ENCODE measurements at regions not wholly inside any gene's neighbourhood (a gene's known extent, or its start where the extent isn't known, plus 50 kb on each side); places are given as distances from the start of the nearest gene placed in this dataset.
A peak's percentile ranks its signal among the peaks of the same experiment; 100 is the strongest.

DNA sequence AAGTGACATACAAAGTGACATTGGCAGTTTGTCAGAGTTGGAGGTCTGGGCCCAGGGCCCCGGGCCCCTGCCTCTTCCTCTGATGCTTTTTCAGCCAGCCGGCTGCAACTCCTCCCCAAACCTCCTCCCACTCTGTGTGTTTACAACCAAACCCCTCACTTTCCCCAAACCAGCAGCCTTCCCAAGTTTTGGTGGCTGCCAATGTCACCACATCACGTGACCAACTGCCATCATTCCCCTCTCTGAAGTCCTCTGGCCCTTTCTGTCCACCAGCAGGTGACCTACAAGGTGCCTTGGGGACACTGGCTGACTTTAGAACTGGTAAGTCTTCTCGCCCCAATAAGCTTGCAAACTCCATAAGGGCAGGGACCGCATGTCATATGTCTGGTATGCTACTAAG is 357.7 kb downstream of the BCOR start:
- H3K36me3 ChIP-seq (ENCODE audit: control insufficient read depth, insufficient read depth, low read length), result no peaks in the 10 kb centered on the region
- H3K4me3 ChIP-seq (ENCODE audit: low read length), result no peak overlapping the region
- H3K9me3 ChIP-seq (ENCODE audit: control insufficient read depth, low read depth, low read length), result no peaks in the 10 kb centered on the region
- no peak for DNase-seq
- no CpG with 5 or more reads among the region's 5 CpGs for WGBS (ENCODE audit: insufficient coverage, low lambda C conversion rate)
- H3K27me3 ChIP-seq (ENCODE audit: control insufficient read depth, insufficient read depth, low read length), result no peaks in the 10 kb centered on the region
- peaks cover 5% of the 10 kb centered on the region for H3K4me1 ChIP-seq (ENCODE audit: control insufficient read depth, insufficient read depth, low read length)
- no peak overlapping the region for H3K27ac ChIP-seq (ENCODE audit: low read length)

GRCh38 chrX:39741904-39742303 is 355.9 kb downstream of the BCOR start:
- Histone ChIP-seq H3K27ac (ENCODE audit: low read length) (no peak overlapping the region), H3K36me3 (ENCODE audit: control insufficient read depth, insufficient read depth, low read length) (no peaks in the 10 kb centered on the region), H3K4me1 (ENCODE audit: control insufficient read depth, insufficient read depth, low read length) (peaks cover 16% of the 10 kb centered on the region), H3K27me3 (ENCODE audit: control insufficient read depth, insufficient read depth, low read length) (no peaks in the 10 kb centered on the region), H3K4me3 (ENCODE audit: low read length) (no peak overlapping the region), H3K9me3 (ENCODE audit: control insufficient read depth, low read depth, low read length) (no peaks in the 10 kb centered on the region)
- DNase-seq, result no peak
- WGBS (ENCODE audit: insufficient coverage, low lambda C conversion rate), result no CpG with 5 or more reads among the region's 3 CpGs

DNA sequence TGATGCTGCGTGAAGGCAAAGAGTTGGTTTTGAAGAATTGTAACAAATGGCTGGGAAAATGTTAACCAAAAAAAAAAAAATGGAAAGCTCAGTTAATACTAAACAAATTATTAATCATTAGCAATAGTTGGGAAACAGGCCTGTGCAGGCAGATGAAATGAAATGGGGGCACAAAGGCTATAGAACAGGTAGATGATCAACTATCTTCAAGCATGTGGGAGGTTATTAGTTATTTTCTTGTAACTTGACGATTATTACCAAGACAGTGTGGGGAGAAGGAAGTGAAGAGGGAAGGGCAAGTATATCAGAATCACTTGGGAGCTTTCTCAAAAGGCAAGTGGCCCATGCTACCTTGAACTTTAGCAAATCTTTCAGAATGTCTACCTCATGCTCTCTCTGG is 351.9 kb downstream of the BCOR start:
- no peaks in the 10 kb centered on the region for H3K27me3 ChIP-seq (ENCODE audit: control insufficient read depth, insufficient read depth, low read length)
- no peak overlapping the region for H3K4me3 ChIP-seq (ENCODE audit: low read length)
- H3K36me3 ChIP-seq (ENCODE audit: control insufficient read depth, insufficient read depth, low read length), result no peaks in the 10 kb centered on the region
- no peaks in the 10 kb centered on the region for H3K9me3 ChIP-seq (ENCODE audit: control insufficient read depth, low read depth, low read length)
- H3K27ac ChIP-seq (ENCODE audit: low read length), result peak overlapping the region; percentile 53
- no CpG with 5 or more reads among the region's 2 CpGs for WGBS (ENCODE audit: insufficient coverage, low lambda C conversion rate)
- H3K4me1 ChIP-seq (ENCODE audit: control insufficient read depth, insufficient read depth, low read length), result peaks cover 16% of the 10 kb centered on the region
- DNase-seq, result peak in 1 of 2 donors; percentile 65

DNA sequence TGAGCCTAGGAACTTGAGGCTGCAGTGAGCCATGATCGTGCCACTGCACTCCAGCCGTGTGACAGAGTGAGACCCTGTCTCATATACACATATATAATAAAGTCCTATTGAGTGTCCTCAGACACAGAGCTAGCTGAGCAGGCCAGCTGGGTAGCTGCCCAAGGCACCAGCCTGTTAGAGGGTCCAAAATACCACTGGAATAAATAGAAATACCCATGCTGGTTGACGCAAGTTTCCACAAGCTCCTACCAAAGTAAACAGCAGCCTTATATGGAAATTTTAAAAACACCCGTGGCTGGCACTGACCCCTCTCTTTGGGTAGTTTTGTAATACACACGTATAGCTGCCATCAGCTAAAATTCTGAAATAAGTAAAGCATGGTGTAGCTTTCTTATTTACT is 348.6 kb downstream of the BCOR start:
- no peaks in the 10 kb centered on the region for H3K9me3 ChIP-seq (ENCODE audit: control insufficient read depth, low read depth, low read length)
- H3K27me3 ChIP-seq (ENCODE audit: control insufficient read depth, insufficient read depth, low read length), result no peaks in the 10 kb centered on the region
- no peak overlapping the region for H3K27ac ChIP-seq (ENCODE audit: low read length)
- peaks cover 19% of the 10 kb centered on the region for H3K4me1 ChIP-seq (ENCODE audit: control insufficient read depth, insufficient read depth, low read length)
- no peaks in the 10 kb centered on the region for H3K36me3 ChIP-seq (ENCODE audit: control insufficient read depth, insufficient read depth, low read length)
- WGBS (ENCODE audit: insufficient coverage, low lambda C conversion rate), result no CpG with 5 or more reads among the region's 5 CpGs
- H3K4me3 ChIP-seq (ENCODE audit: low read length), result no peak overlapping the region
- DNase-seq, result no peak

- DNase-seq, result no peak
- WGBS (ENCODE audit: insufficient coverage, low lambda C conversion rate), result no CpG with 5 or more reads among the region's 5 CpGs
- no peaks in the 10 kb centered on the region for H3K9me3 ChIP-seq (ENCODE audit: control insufficient read depth, low read depth, low read length)
- H3K4me3 ChIP-seq (ENCODE audit: low read length), result no peak overlapping the region
- H3K4me1 ChIP-seq (ENCODE audit: control insufficient read depth, insufficient read depth, low read length), result peaks cover 15% of the 10 kb centered on the region
- no peaks in the 10 kb centered on the region for H3K27me3 ChIP-seq (ENCODE audit: control insufficient read depth, insufficient read depth, low read length)
- no peak overlapping the region for H3K27ac ChIP-seq (ENCODE audit: low read length)
- no peaks in the 10 kb centered on the region for H3K36me3 ChIP-seq (ENCODE audit: control insufficient read depth, insufficient read depth, low read length)
Measured at GRCh38 chrX:39749728-39750127, 348.0 kb downstream of the BCOR start.

GRCh38 chrX:39750256-39750790 is 347.4 kb downstream of the BCOR start:
- no peak overlapping the region for H3K27ac ChIP-seq (ENCODE audit: low read length)
- no peaks in the 10 kb centered on the region for H3K9me3 ChIP-seq (ENCODE audit: control insufficient read depth, low read depth, low read length)
- H3K36me3 ChIP-seq (ENCODE audit: control insufficient read depth, insufficient read depth, low read length), result no peaks in the 10 kb centered on the region
- H3K4me1 ChIP-seq (ENCODE audit: control insufficient read depth, insufficient read depth, low read length), result peaks cover 14% of the 10 kb centered on the region
- no peaks in the 10 kb centered on the region for H3K27me3 ChIP-seq (ENCODE audit: control insufficient read depth, insufficient read depth, low read length)
- H3K4me3 ChIP-seq (ENCODE audit: low read length), result no peak overlapping the region
- DNase-seq, result no peak
- no CpG with 5 or more reads among the region's 6 CpGs for WGBS (ENCODE audit: insufficient coverage, low lambda C conversion rate)

- Histone ChIP-seq H3K27ac (ENCODE audit: low read length) (no peak overlapping the region), H3K27me3 (ENCODE audit: control insufficient read depth, insufficient read depth, low read length) (no peaks in the 10 kb centered on the region), H3K4me3 (ENCODE audit: low read length) (no peak overlapping the region), H3K4me1 (ENCODE audit: control insufficient read depth, insufficient read depth, low read length) (peaks cover 10% of the 10 kb centered on the region), H3K9me3 (ENCODE audit: control insufficient read depth, low read depth, low read length) (no peaks in the 10 kb centered on the region), H3K36me3 (ENCODE audit: control insufficient read depth, insufficient read depth, low read length) (no peaks in the 10 kb centered on the region)
- no peak for DNase-seq
- WGBS (ENCODE audit: insufficient coverage, low lambda C conversion rate), result no CpG with 5 or more reads among the region's 6 CpGs
Measured at GRCh38 chrX:39750848-39751247, 346.9 kb downstream of the BCOR start.

DNA sequence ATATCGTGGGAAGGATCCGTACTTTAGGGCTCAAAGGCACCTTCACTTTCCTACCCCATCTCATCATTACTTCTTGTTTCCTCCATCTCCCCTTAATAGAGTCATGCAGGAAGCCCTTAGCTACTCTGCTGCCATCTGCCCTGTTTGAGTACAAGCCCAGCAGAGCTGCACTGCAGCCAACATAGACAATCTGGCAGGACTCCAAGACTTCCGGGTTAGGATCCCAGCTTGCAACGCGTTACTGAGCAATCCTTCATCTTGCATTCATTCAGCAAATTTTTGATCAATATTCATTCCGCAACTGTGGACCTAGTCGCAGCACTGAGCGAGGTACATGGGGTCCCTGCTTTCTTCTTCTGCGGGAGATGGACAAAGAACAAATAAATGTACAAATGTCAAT is 344.9 kb downstream of the BCOR start:
- DNase-seq, result no peak

DNA sequence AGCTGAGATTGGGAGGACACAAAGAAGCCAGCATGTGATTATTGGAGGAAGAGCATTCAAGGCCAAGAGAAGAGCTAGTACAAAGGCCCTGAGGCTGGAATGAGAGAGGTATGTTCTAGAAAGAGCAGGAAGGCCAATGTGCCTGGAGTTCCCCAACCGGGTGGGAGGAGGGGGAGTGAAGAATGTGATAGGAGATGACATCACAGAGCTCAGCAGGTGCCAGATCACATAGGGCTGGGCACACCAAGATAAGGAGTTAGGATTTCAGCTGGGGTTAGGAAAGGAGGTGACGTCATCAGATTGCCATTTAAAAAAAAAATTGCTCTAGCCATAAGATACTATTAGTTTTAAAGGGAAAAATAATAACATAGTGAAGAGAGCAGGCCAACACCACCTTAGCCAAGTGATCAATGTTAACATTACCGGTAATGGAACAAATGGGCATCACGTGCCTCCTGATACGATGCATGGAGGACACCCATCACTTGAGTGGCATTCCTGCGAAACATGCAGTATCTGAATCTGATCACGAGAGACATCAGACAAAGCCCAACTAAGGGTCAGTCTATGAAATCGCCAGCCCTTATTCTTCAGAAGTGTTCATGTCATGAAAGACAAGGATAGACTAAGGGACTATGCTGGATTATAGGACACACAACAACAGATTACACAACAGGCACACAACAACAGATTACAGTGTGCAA is 344.3 kb downstream of the BCOR start:
- H3K27ac ChIP-seq (ENCODE audit: low read length), result no peak overlapping the region
- no peaks in the 10 kb centered on the region for H3K36me3 ChIP-seq (ENCODE audit: control insufficient read depth, insufficient read depth, low read length)
- peaks cover 3% of the 10 kb centered on the region for H3K4me1 ChIP-seq (ENCODE audit: control insufficient read depth, insufficient read depth, low read length)
- no peaks in the 10 kb centered on the region for H3K9me3 ChIP-seq (ENCODE audit: control insufficient read depth, low read depth, low read length)
- H3K27me3 ChIP-seq (ENCODE audit: control insufficient read depth, insufficient read depth, low read length), result no peaks in the 10 kb centered on the region
- peak in 1 of 2 donors; percentile 61 for DNase-seq
- WGBS (ENCODE audit: insufficient coverage, low lambda C conversion rate), result no CpG with 5 or more reads among the region's 8 CpGs
- no peak overlapping the region for H3K4me3 ChIP-seq (ENCODE audit: low read length)

More for the DNA sequence above, 344.9 kb downstream of the BCOR start:
- no peaks in the 10 kb centered on the region for H3K9me3 ChIP-seq (ENCODE audit: control insufficient read depth, low read depth, low read length)
- no peaks in the 10 kb centered on the region for H3K36me3 ChIP-seq (ENCODE audit: control insufficient read depth, insufficient read depth, low read length)
- H3K27ac ChIP-seq (ENCODE audit: low read length), result no peak overlapping the region
- WGBS (ENCODE audit: insufficient coverage, low lambda C conversion rate), result no CpG with 5 or more reads among the region's 9 CpGs
- H3K4me1 ChIP-seq (ENCODE audit: control insufficient read depth, insufficient read depth, low read length), result peaks cover 3% of the 10 kb centered on the region
- H3K27me3 ChIP-seq (ENCODE audit: control insufficient read depth, insufficient read depth, low read length), result no peaks in the 10 kb centered on the region
- H3K4me3 ChIP-seq (ENCODE audit: low read length), result no peak overlapping the region

DNA sequence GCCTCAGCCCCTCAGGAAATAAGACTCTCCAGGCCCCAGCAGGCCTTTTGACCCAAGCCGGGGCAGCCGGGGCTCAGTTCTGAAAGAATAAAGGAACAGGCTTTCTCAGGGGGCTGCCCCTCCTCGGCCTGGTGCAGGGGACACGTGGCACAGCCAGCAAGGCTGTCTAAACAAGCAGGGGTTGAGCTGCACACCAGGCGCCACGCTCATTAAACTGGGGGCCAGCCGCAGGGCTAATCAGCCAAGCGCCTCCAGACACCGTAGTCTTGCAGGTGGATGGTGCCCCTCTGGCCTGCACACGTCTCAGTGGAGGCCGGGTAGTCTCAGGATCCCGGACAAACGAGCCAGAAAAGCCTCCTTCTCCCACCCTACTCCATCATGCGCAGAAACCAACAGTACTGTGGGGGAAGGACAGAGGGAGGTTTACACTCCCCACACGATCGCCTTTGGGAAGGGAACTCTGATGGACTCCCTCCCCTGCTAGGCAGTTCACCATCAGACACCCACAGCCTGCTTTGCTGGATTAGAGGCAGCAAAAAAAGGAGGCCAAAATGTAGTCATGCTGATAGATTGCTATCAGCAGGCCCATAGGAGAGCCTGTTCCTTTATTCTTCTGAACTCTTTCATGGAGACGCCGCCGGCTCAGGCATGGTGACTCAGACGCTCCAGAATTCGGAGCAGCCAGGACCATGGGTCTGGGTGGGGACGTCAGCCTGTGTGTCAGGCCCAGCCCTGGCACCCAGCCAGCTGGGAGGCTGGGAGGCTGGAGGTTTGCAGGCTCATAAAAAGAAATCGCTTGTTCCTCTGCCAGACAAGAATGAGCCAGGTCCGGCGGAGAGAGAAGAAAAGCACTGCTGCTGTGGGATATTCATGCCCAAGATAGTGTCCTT is 342.4 kb downstream of the BCOR start:
- H3K27me3 ChIP-seq (ENCODE audit: control insufficient read depth, insufficient read depth, low read length), result no peaks in the 10 kb centered on the region
- DNase-seq, result peak; percentile 51 to 75
- no peak overlapping the region for H3K27ac ChIP-seq (ENCODE audit: low read length)
- H3K9me3 ChIP-seq (ENCODE audit: control insufficient read depth, low read depth, low read length), result no peaks in the 10 kb centered on the region
- peaks cover 12% of the 10 kb centered on the region for H3K4me1 ChIP-seq (ENCODE audit: control insufficient read depth, insufficient read depth, low read length)
- no peak overlapping the region for H3K4me3 ChIP-seq (ENCODE audit: low read length)
- no peaks in the 10 kb centered on the region for H3K36me3 ChIP-seq (ENCODE audit: control insufficient read depth, insufficient read depth, low read length)
- WGBS (ENCODE audit: insufficient coverage, low lambda C conversion rate), result no CpG with 5 or more reads among the region's 25 CpGs
